H7 (cell line): ENCODE measurements at regions not wholly inside any gene's neighbourhood (a gene's known extent, or its start where the extent isn't known, plus 50 kb on each side); places are given as distances from the start of the nearest gene placed in this dataset.
"Not testable (repeated sequence)": the region's sequence is repeated elsewhere in the genome, so short reads cannot be mapped to it uniquely, and the experiment has no call there.

Experiments used
- DNase-seq: peaks from one replicate; pipeline ENCODE4 v3.0.0; 2012
- H3K27me3 ChIP-seq: 2 replicates; pipeline ENCODE4 v1.6.0; 2011; ENCODE audit warnings: mild to moderate bottlenecking, low read length; ENCODE audit not compliant: control insufficient read depth, insufficient read depth
- H3K36me3 ChIP-seq: replicated peaks from 2 replicates; pipeline ENCODE4 v1.5.1; 2011; ENCODE audit warnings: low read length; ENCODE audit not compliant: control insufficient read depth, insufficient read depth
- H3K4me3 ChIP-seq: 2 replicates; pipeline ENCODE4 v1.5.1; 2011; ENCODE audit warnings: low read depth, mild to moderate bottlenecking, control low read depth, low read length, moderate library complexity; ENCODE audit not compliant: insufficient read depth

DNA sequence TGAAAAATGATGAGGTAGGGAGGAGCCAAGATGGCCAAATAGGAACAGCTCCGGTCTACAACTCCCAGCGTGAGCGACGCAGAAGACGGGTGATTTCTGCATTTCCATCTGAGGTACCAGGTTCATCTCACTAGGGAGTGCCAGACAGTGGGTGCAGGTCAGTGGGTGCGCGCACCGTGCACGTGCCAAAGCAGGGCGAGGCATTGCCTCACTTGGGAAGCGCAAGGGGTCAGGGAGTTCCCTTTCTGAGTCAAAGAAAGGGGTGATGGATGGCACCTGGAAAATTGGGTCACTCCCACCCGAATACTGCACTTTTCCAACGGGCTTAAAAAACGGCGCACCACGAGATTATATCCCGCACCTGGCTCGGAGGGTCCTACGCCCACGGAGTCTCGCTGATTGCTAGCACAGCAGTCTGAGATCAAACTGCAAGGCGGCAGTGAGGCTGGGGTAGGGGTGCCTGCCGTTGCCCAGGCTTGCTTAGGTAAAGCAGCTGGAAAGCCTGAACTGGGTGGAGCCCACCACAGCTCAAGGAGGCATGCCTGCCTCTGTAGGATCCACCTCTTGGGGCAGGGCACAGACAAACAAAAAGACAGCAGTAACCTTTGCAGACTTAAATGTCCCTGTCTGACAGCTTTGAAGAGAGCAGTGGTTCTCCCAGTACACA, 230.5 kb downstream of the GOLGA6L6 start:
- H3K27me3 ChIP-seq, H3K36me3 ChIP-seq, H3K4me3 ChIP-seq, DNase-seq: not testable (repeated sequence)

- no peaks in the 10 kb centered on the region for H3K36me3 ChIP-seq
- H3K4me3 ChIP-seq: no peak overlapping the region
- no peaks in the 10 kb centered on the region for H3K27me3 ChIP-seq
- no peak for DNase-seq
Measured at GRCh38 chr15:20310603-20311002, 231.0 kb downstream of the GOLGA6L6 start.

DNA sequence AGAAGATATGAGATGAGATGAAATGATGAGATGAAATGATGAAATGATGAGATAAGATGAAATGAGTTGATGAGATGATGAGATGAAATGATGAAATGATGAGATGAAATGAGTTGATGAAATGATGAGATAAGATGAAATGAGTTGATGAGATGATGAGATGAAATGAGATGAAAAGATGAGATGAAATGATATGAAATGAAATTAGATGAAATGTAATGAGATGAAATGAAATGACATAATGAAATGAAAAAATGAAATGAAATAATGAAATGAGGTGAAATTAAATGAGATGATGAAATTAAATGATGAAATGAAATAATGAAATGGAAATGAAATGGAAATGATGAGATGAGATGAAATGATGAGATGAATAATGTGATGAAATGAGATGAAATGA, 231.6 kb downstream of the GOLGA6L6 start:
- not testable (repeated sequence) for H3K4me3 ChIP-seq, H3K27me3 ChIP-seq, DNase-seq, H3K36me3 ChIP-seq

- H3K27me3 ChIP-seq, H3K4me3 ChIP-seq, H3K36me3 ChIP-seq, DNase-seq: not testable (repeated sequence)
Measured at GRCh38 chr15:20309395-20309794, 232.2 kb downstream of the GOLGA6L6 start.

- H3K27me3 ChIP-seq, H3K36me3 ChIP-seq, DNase-seq, H3K4me3 ChIP-seq: not testable (repeated sequence)
Measured at GRCh38 chr15:20308027-20308690, 233.4 kb downstream of the GOLGA6L6 start.

DNA sequence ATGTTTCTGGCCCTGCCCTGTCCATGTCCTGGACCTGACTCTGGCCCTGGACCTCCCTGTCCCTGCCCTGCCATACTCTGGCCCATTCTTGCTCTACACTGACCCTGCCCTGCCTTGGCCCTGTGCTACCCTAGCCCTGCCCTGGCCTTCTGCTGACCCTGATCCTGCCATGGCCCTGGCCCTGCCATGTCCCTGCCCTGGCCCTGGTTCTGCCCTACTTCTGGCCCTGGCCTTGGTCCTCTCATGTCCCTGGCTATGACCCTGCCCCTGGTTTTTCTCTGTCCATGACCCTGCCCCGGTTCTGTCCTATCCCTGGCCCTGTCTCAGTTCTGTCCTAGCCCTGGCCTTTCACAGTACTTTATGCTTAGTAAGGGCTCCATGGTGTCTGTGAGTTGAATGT, 234.5 kb downstream of the GOLGA6L6 start:
- H3K4me3 ChIP-seq, DNase-seq, H3K36me3 ChIP-seq, H3K27me3 ChIP-seq: not testable (repeated sequence)

GRCh38 chr15:20306497-20307106, 235.0 kb downstream of the GOLGA6L6 start:
- H3K4me3 ChIP-seq: not testable (repeated sequence)
- DNase-seq: peak; percentile 2

GRCh38 chr15:20305912-20306311, 235.7 kb downstream of the GOLGA6L6 start:
- not testable (repeated sequence) for H3K27me3 ChIP-seq, DNase-seq, H3K36me3 ChIP-seq, H3K4me3 ChIP-seq

More at GRCh38 chr15:20306497-20307106, 235.0 kb downstream of the GOLGA6L6 start:
- H3K36me3 ChIP-seq, H3K27me3 ChIP-seq: not testable (repeated sequence)

GRCh38 chr15:20305015-20305465, 236.6 kb downstream of the GOLGA6L6 start:
- H3K4me3 ChIP-seq: not testable (repeated sequence)

GRCh38 chr15:20304282-20305014, 237.2 kb downstream of the GOLGA6L6 start:
- H3K27me3 ChIP-seq, H3K36me3 ChIP-seq, H3K4me3 ChIP-seq: not testable (repeated sequence)
- DNase-seq: peak; percentile 0

More at GRCh38 chr15:20305015-20305465, 236.6 kb downstream of the GOLGA6L6 start:
- DNase-seq: peak; percentile 6
- not testable (repeated sequence) for H3K27me3 ChIP-seq, H3K36me3 ChIP-seq

DNA sequence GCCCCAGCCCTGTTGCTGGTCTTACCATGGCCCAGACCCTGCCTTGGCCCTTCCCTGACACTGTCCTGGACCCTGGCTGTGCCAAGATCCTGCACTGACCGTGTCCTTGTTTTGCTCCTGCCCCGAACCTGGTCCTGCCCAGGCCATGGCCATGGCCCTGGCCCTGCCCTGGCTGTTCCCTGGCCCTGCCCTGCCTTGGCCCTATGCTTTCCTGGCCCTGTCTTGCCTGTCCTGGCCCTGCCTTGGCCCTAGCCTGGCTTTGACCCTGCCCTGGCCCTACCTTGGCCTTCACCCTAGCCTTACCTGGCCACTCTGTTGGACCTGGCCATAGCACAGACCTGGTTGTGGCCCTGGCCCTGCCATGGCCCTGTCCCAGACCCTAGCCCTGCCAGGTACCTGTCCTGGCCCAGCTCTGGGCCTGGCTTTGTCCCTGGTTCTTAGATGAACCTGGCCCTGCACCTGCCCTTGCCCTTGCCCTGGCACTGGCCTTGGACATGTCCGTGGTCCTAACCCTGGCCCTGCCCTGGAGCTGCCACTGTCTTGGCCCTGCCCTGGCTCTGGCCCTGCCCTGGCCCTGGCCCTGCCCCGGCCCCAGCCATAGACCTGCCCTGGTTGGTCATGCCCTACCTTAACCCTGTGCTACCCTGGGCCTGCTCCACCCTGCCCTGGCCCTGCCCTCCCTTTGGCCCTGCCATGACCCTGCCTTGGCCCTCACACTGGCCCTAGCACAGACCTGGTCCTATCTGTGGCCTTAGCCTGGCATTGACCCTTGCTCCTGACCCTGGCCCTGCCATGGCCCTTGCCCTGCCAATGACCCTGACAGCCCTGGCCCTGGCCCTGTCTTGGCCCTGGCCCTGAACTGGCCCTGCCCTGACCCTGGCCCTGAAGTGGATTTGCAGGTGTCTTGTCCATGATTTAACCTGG, 238.1 kb downstream of the GOLGA6L6 start:
- not testable (repeated sequence) for H3K27me3 ChIP-seq, H3K36me3 ChIP-seq, H3K4me3 ChIP-seq, DNase-seq

GRCh38 chr15:20302141-20303069, 239.2 kb downstream of the GOLGA6L6 start:
- peak; percentile 1 for DNase-seq
- H3K4me3 ChIP-seq, H3K36me3 ChIP-seq: not testable (repeated sequence)

GRCh38 chr15:20301471-20302081, 240.0 kb downstream of the GOLGA6L6 start:
- H3K4me3 ChIP-seq, H3K36me3 ChIP-seq, H3K27me3 ChIP-seq: not testable (repeated sequence)
- DNase-seq: peak; percentile 1

More at GRCh38 chr15:20302141-20303069, 239.2 kb downstream of the GOLGA6L6 start:
- H3K27me3 ChIP-seq: not testable (repeated sequence)
